ENCODE measurements at regions not wholly inside any gene's neighbourhood (a gene's known extent, or its start where the extent isn't known, plus 50 kb on each side); places are given as distances from the start of the nearest gene placed in this dataset.

GRCh38 chr5:129241755-129242154 is 147.2 kb downstream of the ISOC1 start:
- TF ChIP-seq CTCF (conservative IDR thresholded peaks at IDR 0.05; ENCODE audit: low read length) = no peak
- no peak for TF ChIP-seq EZH2phosphoT487 (IDR thresholded peaks at IDR 0.05; ENCODE audit: borderline replicate concordance, low read depth, low read length)

All from OCI-LY7 (cell line).